DOHH2 (cell line): ENCODE measurements at regions not wholly inside any gene's neighbourhood (a gene's known extent, or its start where the extent isn't known, plus 50 kb on each side); places are given as distances from the start of the nearest gene placed in this dataset.

Experiments
- H3F3A ChIP-seq: fragments of 200-600 bp; sonication (generic), shearing (Covaris generic); 2 replicates; pipeline ENCODE4 v1.6.0; 2016; ENCODE audit warnings: antibody characterized with exemption, mild to moderate bottlenecking; ENCODE audit not compliant: control insufficient read depth, insufficient read depth
- H3K27ac ChIP-seq: fragments of 200-600 bp; sonication (generic); 2 replicates; pipeline ENCODE4 v1.5.1; 2014; ENCODE audit warnings: low read depth, mild to moderate bottlenecking, low read length, moderate library complexity
- H3K27me3 ChIP-seq: fragments of 200-600 bp; sonication (generic); 2 replicates; pipeline ENCODE4 v1.6.1; 2014; ENCODE audit warnings: mild to moderate bottlenecking, low read length, mixed read lengths; ENCODE audit not compliant: control insufficient read depth
- H3K36me3 ChIP-seq: fragments of 200-600 bp; sonication (generic); 2 replicates; pipeline ENCODE4 v1.6.1; 2014; ENCODE audit warnings: mild to moderate bottlenecking, low read length, moderate library complexity, mixed read lengths; ENCODE audit not compliant: control insufficient read depth
- H3K4me1 ChIP-seq: fragments of 200-600 bp; sonication (generic); 2 replicates; pipeline ENCODE4 v1.6.1; 2014; ENCODE audit warnings: mild to moderate bottlenecking, low read length, mixed read lengths; ENCODE audit not compliant: control insufficient read depth
- H3K4me2 ChIP-seq: fragments of 200-600 bp; sonication (generic); 2 replicates; pipeline ENCODE4 v1.6.0; 2014; ENCODE audit warnings: mild to moderate bottlenecking, low read length, moderate library complexity
- H3K4me3 ChIP-seq: fragments of 200-600 bp; sonication (generic); 2 replicates; pipeline ENCODE4 v1.5.1; 2014; ENCODE audit warnings: mild to moderate bottlenecking, low read length, mixed read lengths
- H3K79me2 ChIP-seq: fragments of 200-600 bp; sonication (generic); 2 replicates; pipeline ENCODE4 v1.6.1; 2014; ENCODE audit warnings: mild to moderate bottlenecking, low read length, mixed read lengths; ENCODE audit not compliant: control insufficient read depth
- H3K9me2 ChIP-seq: fragments of 200-600 bp; sonication (generic); replicated peaks from 2 replicates; pipeline ENCODE4 v1.6.1; 2014; ENCODE audit warnings: mild to moderate bottlenecking, low read length, mixed read lengths; ENCODE audit not compliant: control insufficient read depth
- H3K9me3 ChIP-seq: fragments of 200-600 bp; sonication (generic); 2 replicates; pipeline ENCODE4 v1.6.1; 2014; ENCODE audit warnings: antibody characterized with exemption, low read length, mixed read lengths; ENCODE audit not compliant: control insufficient read depth, insufficient read depth
- H4K20me1 ChIP-seq: fragments of 200-600 bp; sonication (generic); 2 replicates; pipeline ENCODE4 v1.6.0; 2014; ENCODE audit warnings: low read depth, mild to moderate bottlenecking, antibody characterized with exemption, low read length, moderate library complexity; ENCODE audit not compliant: control insufficient read depth, insufficient read depth
- EZH2phosphoT487 ChIP-seq: fragments of 200-600 bp; sonication (generic); IDR thresholded peaks from 2 replicates; pipeline ENCODE4 v1.6.1; 2017; ENCODE audit warnings: borderline replicate concordance, mild to moderate bottlenecking, antibody characterized with exemption, low read length, moderate library complexity, mixed read lengths
- TF ChIP-seq, protein P1 (sequence below): fragments of 200-600 bp; sonication (generic); IDR thresholded peaks from one replicate; pipeline ENCODE4 v1.5.1; 2014; ENCODE audit warnings: antibody characterized with exemption, mild to moderate bottlenecking, low read depth, low read length; ENCODE audit not compliant: poor library complexity, severe bottlenecking

DNA sequence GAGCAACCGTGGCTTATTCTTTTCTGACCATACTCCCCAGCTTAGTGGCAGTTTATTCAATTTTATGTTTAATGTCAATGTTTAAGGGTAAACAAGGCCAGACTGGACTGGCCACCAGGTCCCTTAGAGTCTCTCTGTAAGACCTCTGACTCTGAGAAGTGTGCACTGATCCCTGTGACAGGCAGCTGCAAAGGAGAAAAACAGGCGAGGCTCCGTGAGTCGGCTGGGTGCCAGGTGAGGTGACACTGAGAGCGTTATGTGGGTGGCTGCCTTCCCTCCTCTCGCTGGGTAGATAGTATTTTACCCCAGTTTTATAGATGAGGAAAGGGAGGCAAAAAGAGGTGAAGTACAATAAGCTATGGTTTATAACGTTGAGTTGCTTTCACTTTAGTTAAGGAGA is 139.4 kb upstream of the HDAC4 start:
- Histone ChIP-seq H3K79me2 (no peaks in the 10 kb centered on the region), H3K27me3 (no peaks in the 10 kb centered on the region), H3K4me2 (no peak overlapping the region), H3K4me3 (no peak overlapping the region), H3F3A (no peaks in the 10 kb centered on the region), H3K27ac (no peak overlapping the region), H3K4me1 (no peaks in the 10 kb centered on the region), H4K20me1 (no peaks in the 10 kb centered on the region), H3K36me3 (no peaks in the 10 kb centered on the region), H3K9me2 (no peaks in the 10 kb centered on the region), H3K9me3 (no peaks in the 10 kb centered on the region)
- no peak for TF ChIP-seq EZH2phosphoT487
- TF ChIP-seq, protein P1, sequence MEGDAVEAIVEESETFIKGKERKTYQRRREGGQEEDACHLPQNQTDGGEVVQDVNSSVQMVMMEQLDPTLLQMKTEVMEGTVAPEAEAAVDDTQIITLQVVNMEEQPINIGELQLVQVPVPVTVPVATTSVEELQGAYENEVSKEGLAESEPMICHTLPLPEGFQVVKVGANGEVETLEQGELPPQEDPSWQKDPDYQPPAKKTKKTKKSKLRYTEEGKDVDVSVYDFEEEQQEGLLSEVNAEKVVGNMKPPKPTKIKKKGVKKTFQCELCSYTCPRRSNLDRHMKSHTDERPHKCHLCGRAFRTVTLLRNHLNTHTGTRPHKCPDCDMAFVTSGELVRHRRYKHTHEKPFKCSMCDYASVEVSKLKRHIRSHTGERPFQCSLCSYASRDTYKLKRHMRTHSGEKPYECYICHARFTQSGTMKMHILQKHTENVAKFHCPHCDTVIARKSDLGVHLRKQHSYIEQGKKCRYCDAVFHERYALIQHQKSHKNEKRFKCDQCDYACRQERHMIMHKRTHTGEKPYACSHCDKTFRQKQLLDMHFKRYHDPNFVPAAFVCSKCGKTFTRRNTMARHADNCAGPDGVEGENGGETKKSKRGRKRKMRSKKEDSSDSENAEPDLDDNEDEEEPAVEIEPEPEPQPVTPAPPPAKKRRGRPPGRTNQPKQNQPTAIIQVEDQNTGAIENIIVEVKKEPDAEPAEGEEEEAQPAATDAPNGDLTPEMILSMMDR = no peak

- H3K36me3 ChIP-seq = no peaks in the 10 kb centered on the region
- no peaks in the 10 kb centered on the region for H3K9me3 ChIP-seq
- no peaks in the 10 kb centered on the region for H3K4me1 ChIP-seq
- H3K9me2 ChIP-seq = no peaks in the 10 kb centered on the region
- no peak overlapping the region for H3K4me3 ChIP-seq
- H4K20me1 ChIP-seq = no peaks in the 10 kb centered on the region
- TF ChIP-seq, protein P1 = no peak
- TF ChIP-seq EZH2phosphoT487 = no peak
- H3K79me2 ChIP-seq = no peaks in the 10 kb centered on the region
- no peak overlapping the region for H3K27ac ChIP-seq
- no peaks in the 10 kb centered on the region for H3K27me3 ChIP-seq
- no peak overlapping the region for H3K4me2 ChIP-seq
- no peaks in the 10 kb centered on the region for H3F3A ChIP-seq
Observed at GRCh38 chr2:239539776-239540100, 138.9 kb upstream of the HDAC4 start.

DNA sequence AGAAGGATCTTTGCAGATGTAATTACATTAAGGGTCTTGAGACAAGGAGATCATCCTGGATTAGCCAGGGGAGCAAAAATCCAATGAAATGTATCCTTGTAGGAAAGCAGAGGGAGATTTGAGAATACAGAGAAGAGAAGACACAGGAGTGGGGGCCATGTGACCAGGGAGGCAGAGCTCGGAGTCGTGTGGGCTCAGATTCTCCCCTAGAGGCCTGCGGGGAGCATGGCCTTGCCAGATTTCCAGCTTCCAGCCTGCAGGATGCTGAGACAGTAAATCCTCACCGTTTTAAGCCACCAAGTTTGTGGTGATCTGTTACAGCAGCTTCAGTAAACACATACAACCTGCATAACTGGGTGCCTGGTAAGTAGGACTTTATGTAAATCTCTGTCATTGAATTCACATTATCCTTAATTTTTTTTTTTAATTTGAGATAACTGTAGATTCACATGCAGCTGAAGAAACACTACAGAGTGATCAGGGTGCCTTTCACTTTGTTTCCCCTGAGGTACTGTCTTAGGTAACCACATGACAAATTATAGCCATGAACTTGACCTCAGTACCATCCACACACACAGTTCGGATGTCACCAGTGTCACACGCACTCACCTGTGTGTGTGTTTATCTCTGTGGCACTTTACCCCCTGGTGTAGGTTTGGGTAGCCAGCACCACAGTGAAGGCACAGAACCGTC is 138.4 kb upstream of the HDAC4 start:
- Histone ChIP-seq H3K4me2 (no peak overlapping the region), H3F3A (no peaks in the 10 kb centered on the region), H3K4me1 (no peaks in the 10 kb centered on the region), H3K4me3 (no peak overlapping the region), H3K9me2 (no peaks in the 10 kb centered on the region), H3K79me2 (no peaks in the 10 kb centered on the region), H3K27me3 (no peaks in the 10 kb centered on the region), H3K9me3 (no peaks in the 10 kb centered on the region), H3K36me3 (no peaks in the 10 kb centered on the region), H3K27ac (no peak overlapping the region), H4K20me1 (no peaks in the 10 kb centered on the region)
- TF ChIP-seq, protein P1 = no peak
- no peak for TF ChIP-seq EZH2phosphoT487
